HG02840 (cell line): ENCODE measurements at regions not wholly inside any gene's neighbourhood (a gene's known extent, or its start where the extent isn't known, plus 50 kb on each side); places are given as distances from the start of the nearest gene placed in this dataset.
A peak's percentile ranks its signal among the peaks of the same experiment; 100 is the strongest.

Experiments
- ATAC-seq: cut with Tn5 transposase; IDR thresholded peaks from one replicate; pipeline ENCODE4 v1.9.1; 2021; ENCODE audit warnings: mild to moderate bottlenecking, moderate library complexity, moderate number of reproducible peaks; ENCODE audit not compliant: unreplicated experiment, low FRiP score

- ATAC-seq: no peak
Measured at GRCh38 chr6:167049275-167049674, 50.1 kb downstream of the CEP43 start.

- no peak for ATAC-seq
Measured at GRCh38 chr6:167050903-167051302, 51.7 kb downstream of the CEP43 start.

- no peak for ATAC-seq
Measured at GRCh38 chr6:167053895-167054530, 54.8 kb downstream of the CEP43 start.

- no peak for ATAC-seq
Measured at GRCh38 chr6:167054987-167055386, 55.8 kb downstream of the CEP43 start.

GRCh38 chr6:167056370-167056769 lies 57.2 kb downstream of the CEP43 start:
- ATAC-seq: peak; percentile 93

- no peak for ATAC-seq
Measured at GRCh38 chr6:167058261-167058660, 59.1 kb downstream of the CEP43 start.
